KMS-11 (cell line): ENCODE measurements at regions not wholly inside any gene's neighbourhood (a gene's known extent, or its start where the extent isn't known, plus 50 kb on each side); places are given as distances from the start of the nearest gene placed in this dataset.

Experiments
- H2AFZ ChIP-seq: fragments of 200-600 bp; sonication (generic); 2 replicates; pipeline ENCODE4 v1.6.1; 2016; ENCODE audit warnings: antibody characterized with exemption, mixed run types, low read depth
- H3K27ac ChIP-seq: fragments of 200-600 bp; sonication (generic); 2 replicates; pipeline ENCODE4 v1.6.1; 2016; ENCODE audit warnings: mild to moderate bottlenecking, mixed run types
- H3K27me3 ChIP-seq: fragments of 200-600 bp; sonication (generic); 2 replicates; pipeline ENCODE4 v1.6.1; 2017; ENCODE audit warnings: mild to moderate bottlenecking, low read depth, mixed run types, moderate library complexity; ENCODE audit not compliant: insufficient read depth
- H3K36me3 ChIP-seq: fragments of 200-600 bp; sonication (generic); 2 replicates; pipeline ENCODE4 v1.6.1; 2017; ENCODE audit warnings: mild to moderate bottlenecking, mixed run types; ENCODE audit not compliant: insufficient read depth
- H3K4me1 ChIP-seq: fragments of 200-600 bp; sonication (generic); 2 replicates; pipeline ENCODE4 v1.6.1; 2016; ENCODE audit warnings: mild to moderate bottlenecking, low read depth, mixed run types; ENCODE audit not compliant: poor library complexity, severe bottlenecking
- H3K4me2 ChIP-seq: fragments of 200-600 bp; sonication (generic); 2 replicates; pipeline ENCODE4 v1.7.0; 2016; ENCODE audit warnings: mild to moderate bottlenecking, mixed run types
- H3K4me3 ChIP-seq: fragments of 200-600 bp; sonication (generic); IDR thresholded peaks from 2 replicates; pipeline ENCODE4 v1.6.1; 2017; ENCODE audit warnings: low read depth, low read length, mixed read lengths; ENCODE audit not compliant: insufficient read depth
- H3K79me2 ChIP-seq: fragments of 200-600 bp; sonication (generic); 2 replicates; pipeline ENCODE4 v1.6.1; 2016; ENCODE audit warnings: low read depth, mixed run types; ENCODE audit not compliant: insufficient read depth
- H3K9ac ChIP-seq: fragments of 200-600 bp; sonication (generic); 2 replicates; pipeline ENCODE4 v1.6.1; 2016; ENCODE audit warnings: mild to moderate bottlenecking, mixed run types
- H4K20me1 ChIP-seq: fragments of 200-600 bp; sonication (generic); 2 replicates; pipeline ENCODE4 v1.6.1; 2016; ENCODE audit warnings: mild to moderate bottlenecking, mixed run types; ENCODE audit not compliant: insufficient read depth
- TF ChIP-seq, protein P1 (sequence below): fragments of 200-600 bp; sonication (generic); conservative IDR thresholded peaks from 2 replicates; pipeline ENCODE4 v1.6.1; 2017; ENCODE audit warnings: low read depth, mild to moderate bottlenecking, antibody characterized with exemption, low read length, moderate library complexity, mixed read lengths

DNA sequence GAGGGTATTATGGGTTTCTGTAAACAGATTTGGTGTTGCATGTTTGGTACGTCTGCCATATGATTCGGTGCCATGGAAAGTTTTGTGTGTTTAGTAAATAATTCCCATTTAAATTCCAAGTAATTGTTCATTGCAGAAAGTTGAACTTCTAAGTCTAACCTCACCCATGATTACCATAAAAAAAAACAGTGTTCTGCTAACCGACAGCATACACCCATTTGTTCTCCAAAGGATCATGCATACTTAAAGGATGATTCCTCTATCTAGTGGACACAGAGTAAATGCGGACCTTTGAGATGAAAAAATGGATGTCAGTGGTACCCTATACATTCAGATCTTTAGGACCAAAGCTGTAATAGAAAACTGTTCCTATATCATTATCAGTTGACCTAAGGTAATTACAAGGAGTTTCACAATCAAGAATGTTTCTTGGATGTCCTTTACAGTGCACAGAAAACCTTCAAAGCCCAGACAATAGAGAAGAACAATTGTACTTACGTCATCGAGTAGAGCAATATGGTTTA lies 209.9 kb downstream of the CRPPA start:
- Histone ChIP-seq H3K27ac (no peak overlapping the region), H3K4me2 (no peak overlapping the region), H4K20me1 (no peaks in the 10 kb centered on the region), H3K79me2 (no peaks in the 10 kb centered on the region), H3K4me3 (no peak overlapping the region), H3K27me3 (no peaks in the 10 kb centered on the region), H3K4me1 (no peaks in the 10 kb centered on the region), H3K9ac (no peak overlapping the region), H2AFZ (no peak overlapping the region), H3K36me3 (no peaks in the 10 kb centered on the region)
- TF ChIP-seq, protein P1, sequence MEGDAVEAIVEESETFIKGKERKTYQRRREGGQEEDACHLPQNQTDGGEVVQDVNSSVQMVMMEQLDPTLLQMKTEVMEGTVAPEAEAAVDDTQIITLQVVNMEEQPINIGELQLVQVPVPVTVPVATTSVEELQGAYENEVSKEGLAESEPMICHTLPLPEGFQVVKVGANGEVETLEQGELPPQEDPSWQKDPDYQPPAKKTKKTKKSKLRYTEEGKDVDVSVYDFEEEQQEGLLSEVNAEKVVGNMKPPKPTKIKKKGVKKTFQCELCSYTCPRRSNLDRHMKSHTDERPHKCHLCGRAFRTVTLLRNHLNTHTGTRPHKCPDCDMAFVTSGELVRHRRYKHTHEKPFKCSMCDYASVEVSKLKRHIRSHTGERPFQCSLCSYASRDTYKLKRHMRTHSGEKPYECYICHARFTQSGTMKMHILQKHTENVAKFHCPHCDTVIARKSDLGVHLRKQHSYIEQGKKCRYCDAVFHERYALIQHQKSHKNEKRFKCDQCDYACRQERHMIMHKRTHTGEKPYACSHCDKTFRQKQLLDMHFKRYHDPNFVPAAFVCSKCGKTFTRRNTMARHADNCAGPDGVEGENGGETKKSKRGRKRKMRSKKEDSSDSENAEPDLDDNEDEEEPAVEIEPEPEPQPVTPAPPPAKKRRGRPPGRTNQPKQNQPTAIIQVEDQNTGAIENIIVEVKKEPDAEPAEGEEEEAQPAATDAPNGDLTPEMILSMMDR = no peak

DNA sequence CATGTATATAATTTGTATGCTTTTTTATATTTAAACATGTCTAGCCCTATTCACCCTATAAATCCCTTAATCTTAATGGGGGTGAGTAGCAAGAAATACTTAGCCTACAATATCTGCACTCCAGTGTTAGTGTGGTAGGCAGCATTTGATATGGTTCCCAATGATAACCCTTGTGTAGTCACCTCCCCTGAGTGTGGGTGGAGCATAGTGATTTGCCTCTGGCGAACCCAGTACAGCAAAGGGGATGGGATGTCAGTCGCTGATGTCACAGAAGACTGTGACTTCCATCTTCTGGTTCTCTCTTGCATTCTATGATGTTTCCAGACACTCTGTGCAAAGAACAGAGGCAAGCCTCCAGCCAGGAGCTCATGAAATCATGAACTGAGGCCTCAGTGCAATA lies 211.2 kb downstream of the CRPPA start:
- TF ChIP-seq, protein P1 = no peak
- no peaks in the 10 kb centered on the region for H3K79me2 ChIP-seq
- no peak overlapping the region for H3K9ac ChIP-seq
- no peak overlapping the region for H2AFZ ChIP-seq
- H3K27ac ChIP-seq = no peak overlapping the region
- H3K4me3 ChIP-seq = no peak overlapping the region
- no peak overlapping the region for H3K4me2 ChIP-seq
- H3K27me3 ChIP-seq = no peaks in the 10 kb centered on the region
- H4K20me1 ChIP-seq = no peaks in the 10 kb centered on the region
- no peaks in the 10 kb centered on the region for H3K36me3 ChIP-seq
- no peaks in the 10 kb centered on the region for H3K4me1 ChIP-seq

DNA sequence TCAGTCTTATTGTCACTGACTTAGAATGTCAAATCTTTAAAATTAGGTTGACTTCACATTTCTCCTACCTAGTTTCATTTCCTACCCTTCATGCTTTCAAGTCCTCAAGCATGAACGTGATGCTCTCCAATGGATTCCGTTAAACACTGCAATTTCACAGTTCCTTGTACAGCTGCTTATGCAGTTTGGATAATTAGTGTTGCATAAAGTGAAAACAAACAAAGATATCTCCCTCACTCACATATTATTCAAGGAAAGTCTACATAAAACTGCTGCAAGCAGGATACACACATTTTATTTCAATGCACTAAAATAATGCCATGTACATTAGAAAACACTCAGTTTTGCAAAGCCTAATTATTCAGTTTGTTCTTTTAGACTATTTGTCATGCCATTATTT lies 214.0 kb downstream of the CRPPA start:
- Histone ChIP-seq H3K9ac (no peak overlapping the region), H3K27ac (no peak overlapping the region), H3K27me3 (no peaks in the 10 kb centered on the region), H3K36me3 (no peaks in the 10 kb centered on the region), H3K4me1 (no peaks in the 10 kb centered on the region), H3K4me3 (no peak overlapping the region), H3K4me2 (no peak overlapping the region), H4K20me1 (no peaks in the 10 kb centered on the region), H2AFZ (no peak overlapping the region), H3K79me2 (no peaks in the 10 kb centered on the region)
- TF ChIP-seq, protein P1 = no peak

DNA sequence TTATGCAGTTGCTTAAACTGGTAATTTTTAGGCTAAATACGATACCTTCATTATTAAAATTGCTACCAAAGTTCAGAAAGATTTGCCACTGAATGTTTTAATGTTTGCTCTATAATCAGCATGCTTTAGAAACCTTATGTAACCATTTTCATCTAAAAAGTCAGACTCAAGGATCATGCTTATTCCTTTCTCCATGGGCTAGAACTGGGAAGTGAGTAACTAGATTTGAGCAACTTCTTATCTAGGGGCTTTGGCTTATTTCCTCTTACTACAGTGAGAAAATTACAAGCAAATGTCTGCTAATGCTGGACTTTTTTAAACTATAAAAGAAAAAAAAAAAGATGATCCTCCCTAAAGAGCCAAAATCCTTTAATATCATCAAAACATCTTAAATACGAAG lies 215.9 kb downstream of the CRPPA start:
- Histone ChIP-seq H3K4me2 (no peak overlapping the region), H3K9ac (no peak overlapping the region), H3K4me3 (no peak overlapping the region), H3K27me3 (no peaks in the 10 kb centered on the region), H2AFZ (no peak overlapping the region), H4K20me1 (no peaks in the 10 kb centered on the region), H3K27ac (no peak overlapping the region), H3K79me2 (no peaks in the 10 kb centered on the region), H3K4me1 (no peaks in the 10 kb centered on the region), H3K36me3 (no peaks in the 10 kb centered on the region)
- TF ChIP-seq, protein P1 = no peak
